GM21529 (cell line): ENCODE measurements at regions not wholly inside any gene's neighbourhood (a gene's known extent, or its start where the extent isn't known, plus 50 kb on each side); places are given as distances from the start of the nearest gene placed in this dataset.

Experiments
- ATAC-seq: cut with Tn5 transposase; IDR thresholded peaks from one replicate; pipeline ENCODE4 v1.9.1; 2021; ENCODE audit not compliant: unreplicated experiment

GRCh38 chr6:74646461-74646860 is 559.4 kb downstream of the COL12A1 start:
- ATAC-seq = no peak

DNA sequence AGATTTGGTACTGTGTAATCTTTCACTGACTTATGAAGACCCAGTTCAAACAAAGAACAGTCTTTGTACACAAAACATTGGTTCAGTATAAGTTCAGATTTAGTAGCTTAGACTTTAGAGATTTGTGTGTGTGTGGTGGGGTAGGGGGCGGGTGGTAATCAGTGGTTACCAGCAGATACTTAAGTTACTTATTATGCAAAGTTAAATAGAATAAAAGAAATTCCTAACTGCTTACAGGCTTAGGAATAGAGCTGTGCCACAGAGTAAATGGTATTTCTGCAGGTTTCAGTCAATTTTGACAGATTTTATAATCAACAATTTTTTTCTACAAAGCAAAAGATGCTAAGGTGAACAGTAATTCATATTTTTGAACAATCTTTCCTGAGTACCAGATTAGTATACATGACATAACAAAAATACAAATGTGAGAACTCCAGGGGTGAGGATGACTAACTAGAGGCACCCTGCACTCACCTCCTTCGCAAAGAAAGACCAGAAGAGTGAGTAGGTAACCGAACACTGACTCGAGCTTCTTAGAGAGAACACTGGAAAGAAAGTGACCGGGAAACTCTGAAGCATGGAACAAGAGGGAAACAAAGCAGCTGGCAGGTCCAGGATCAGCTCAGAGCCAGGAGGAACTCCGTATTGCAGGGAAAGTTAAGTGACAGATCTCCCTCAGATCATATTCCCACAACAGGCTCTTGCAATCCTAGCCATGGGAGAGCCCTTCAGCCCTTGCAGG is 560.6 kb downstream of the COL12A1 start:
- no peak for ATAC-seq

GRCh38 chr6:74642101-74642500 is 563.8 kb downstream of the COL12A1 start:
- no peak for ATAC-seq

GRCh38 chr6:74638412-74638811 is 567.4 kb downstream of the COL12A1 start:
- no peak for ATAC-seq

DNA sequence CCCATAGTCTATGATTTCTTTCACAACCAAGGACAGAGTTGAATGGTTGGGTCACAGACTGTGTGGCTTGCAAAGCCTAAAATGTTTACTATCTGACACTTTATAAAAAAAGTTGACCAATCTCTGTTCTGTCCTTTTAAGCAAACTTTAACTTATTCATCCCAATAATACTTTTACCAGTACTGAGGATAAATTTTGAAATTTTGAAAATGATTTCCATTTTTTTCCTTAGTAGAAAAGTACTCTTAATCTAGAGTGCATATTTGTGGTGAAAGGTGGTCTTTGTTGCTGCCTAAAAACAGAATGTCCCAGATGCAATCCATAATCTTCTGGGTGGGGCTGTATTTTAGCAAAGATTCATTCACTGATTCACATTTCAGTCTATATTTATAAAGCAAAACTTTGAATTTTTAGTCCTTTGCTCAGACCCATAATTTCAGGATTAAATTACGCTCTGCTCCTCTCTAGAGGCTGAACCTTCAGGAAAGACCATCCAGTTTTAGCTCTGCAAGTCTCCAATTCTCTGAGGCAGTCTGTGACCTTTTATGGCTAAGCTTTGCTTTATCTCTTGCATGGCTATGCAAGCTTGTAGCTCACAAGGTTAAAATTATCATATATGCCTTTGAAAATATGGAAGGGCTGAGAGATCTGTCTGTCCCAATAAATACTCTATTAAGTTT is 573.5 kb downstream of the COL12A1 start:
- no peak for ATAC-seq

- no peak for ATAC-seq
Observed at GRCh38 chr6:74631564-74631963, 574.3 kb downstream of the COL12A1 start.

GRCh38 chr6:74626288-74626687 is 579.6 kb downstream of the COL12A1 start:
- no peak for ATAC-seq

- ATAC-seq = no peak
Observed at GRCh38 chr6:74623027-74623426, 582.8 kb downstream of the COL12A1 start.

GRCh38 chr6:74611220-74611619 is 594.6 kb downstream of the COL12A1 start:
- no peak for ATAC-seq

DNA sequence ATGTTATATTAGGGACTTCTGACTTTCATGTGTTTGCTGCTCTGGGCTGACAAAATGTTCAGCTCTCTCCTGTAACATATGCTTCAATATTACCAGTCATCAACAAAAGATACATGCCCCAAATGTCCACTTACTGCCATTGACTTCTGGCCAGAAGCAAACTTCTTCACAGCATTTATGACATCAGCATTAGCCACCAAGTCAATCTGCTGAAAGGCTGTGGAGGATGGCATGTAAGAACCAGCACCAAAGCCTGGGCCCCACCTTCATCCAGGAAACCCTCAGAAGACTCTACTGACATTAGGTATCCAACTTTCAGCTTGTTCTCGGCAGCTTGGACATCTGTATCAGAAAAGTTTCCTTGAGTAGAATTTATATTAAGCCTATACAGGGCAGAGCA is 595.5 kb downstream of the COL12A1 start:
- no peak for ATAC-seq

DNA sequence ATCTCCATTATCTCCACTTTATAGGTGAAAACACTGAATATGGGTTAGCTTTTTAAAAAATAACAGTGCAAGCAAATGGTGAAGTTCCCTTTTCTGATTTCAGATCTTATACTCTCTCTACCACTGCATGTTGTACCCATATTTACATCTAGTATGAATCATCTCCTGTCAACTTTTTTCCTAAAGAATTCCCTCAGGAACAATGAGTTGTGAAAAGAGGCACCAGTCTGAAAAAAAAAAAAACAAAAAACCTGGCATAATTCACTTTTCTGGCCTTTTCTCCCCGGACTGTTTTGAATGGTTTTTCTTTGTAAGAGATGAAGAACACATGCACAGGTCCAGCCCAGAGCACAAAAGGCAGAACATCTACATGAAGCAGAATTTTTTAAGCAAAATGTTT is 596.0 kb downstream of the COL12A1 start:
- no peak for ATAC-seq

- no peak for ATAC-seq
Observed at GRCh38 chr6:74607934-74608333, 597.9 kb downstream of the COL12A1 start.

DNA sequence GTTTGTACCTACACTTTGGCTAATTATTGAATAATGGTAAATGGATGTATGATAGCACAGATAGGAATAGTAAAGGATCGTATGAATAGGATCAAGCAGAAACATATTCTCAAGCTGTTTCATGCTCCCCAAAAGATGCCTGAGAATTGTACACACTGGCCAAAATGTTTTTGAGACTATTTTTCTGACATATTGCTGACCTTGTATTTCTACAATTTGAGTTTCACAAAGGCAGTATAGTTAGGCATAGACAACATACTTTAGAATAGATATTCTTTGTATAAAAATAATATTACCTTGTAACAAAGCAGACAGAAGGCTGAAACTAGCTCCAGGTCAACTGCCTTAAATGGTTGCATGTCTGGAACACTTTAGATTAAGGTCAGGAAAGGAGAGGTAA is 598.4 kb downstream of the COL12A1 start:
- no peak for ATAC-seq

GRCh38 chr6:74606582-74607071 is 599.2 kb downstream of the COL12A1 start:
- no peak for ATAC-seq

GRCh38 chr6:74605922-74606581 is 599.8 kb downstream of the COL12A1 start:
- ATAC-seq = no peak

GRCh38 chr6:74604279-74604678 is 601.6 kb downstream of the COL12A1 start:
- ATAC-seq = no peak

DNA sequence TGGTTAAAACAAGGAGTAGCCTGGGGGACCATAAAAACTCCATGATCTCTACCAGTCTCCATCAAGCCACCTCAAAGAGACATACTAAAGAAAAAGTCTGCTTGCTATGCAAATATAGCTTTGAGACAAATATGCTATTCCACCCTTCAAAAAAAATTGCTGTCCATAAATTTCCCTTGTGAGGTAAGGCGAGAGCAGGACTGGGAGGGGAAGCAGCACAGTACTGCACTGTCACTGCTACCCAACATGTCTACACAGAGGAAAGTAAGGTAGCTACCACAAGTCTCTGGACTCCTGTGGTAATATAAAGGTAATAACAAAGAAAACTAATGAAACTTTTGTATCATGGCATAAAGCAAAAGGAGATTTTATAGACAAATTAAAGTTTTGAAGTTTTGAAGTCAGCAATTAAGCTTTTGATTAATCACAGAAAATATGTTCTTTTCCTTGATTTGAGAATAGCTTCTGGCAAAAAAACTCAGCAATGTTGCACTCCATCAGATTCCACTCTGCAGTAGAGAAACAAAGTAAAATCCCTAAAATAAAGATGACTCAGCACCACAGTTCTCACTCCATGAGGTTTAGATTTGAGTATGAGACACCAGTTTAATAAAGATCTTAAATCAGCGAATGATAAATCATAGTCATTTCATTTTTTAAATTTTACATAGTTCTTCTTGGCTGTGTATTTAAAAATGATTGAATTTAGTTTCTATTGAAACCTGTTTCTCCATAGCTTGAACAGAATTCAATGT is 602.4 kb downstream of the COL12A1 start:
- ATAC-seq = no peak

DNA sequence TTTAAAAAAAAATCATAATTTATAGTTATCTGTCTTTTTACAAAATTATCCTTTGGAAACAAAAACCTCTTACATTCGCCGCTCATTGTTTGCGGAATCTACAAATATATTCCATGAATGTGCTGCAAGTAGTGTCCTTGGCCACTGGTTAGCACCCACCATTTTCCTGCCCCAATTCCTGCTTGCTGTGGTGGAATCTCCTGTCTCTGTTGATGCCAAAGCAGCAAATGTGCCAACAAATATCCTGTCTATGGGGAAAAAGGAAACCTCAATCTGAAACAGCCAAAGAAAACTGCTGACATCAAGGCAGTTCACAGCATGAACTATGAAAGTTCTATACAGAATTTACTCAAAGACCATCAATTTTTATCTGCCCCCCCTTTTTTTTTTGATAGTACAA is 603.6 kb downstream of the COL12A1 start:
- no peak for ATAC-seq

DNA sequence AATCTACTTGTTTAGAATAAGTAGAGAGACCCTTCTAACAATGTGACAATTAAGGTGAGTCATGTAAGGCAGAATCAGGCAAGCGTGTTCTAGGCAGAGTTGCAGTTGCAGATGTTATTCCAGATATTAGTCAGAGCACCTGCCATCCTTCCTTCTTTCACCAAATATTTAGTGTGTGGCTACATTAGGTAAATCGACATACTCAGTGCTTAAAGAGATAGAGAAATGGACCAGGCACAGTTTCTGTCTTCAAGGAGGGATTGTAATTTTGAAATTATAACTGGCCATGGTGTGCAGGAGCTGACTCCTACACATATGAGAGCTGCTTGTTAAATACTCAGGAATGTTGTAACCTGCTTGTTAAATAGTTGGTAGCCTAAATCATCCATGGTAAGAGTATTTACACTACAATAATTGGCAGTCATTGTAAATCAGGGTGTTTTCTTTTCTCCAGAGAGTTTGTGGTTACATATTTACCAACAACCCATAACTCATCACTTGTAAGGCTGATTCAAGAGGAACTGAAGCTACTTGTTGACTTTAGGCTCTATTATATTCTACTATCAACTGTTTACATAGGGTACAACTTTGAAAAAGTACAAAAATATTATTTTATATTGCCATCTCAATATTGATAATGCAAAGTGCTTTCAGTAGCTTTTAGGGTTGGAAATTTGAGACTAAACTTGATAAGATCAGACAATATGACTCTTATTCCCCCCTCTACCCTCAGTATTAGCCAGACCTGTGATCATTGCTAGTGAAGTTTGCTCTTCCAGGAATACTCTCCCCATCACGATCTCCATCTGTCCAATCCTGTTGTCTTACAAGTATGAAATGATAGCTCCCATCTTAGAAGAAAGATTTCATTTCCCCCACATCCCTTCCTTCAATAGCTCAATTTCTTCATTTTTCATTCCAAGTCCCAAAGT is 607.1 kb downstream of the COL12A1 start:
- ATAC-seq = peak; percentile 97

DNA sequence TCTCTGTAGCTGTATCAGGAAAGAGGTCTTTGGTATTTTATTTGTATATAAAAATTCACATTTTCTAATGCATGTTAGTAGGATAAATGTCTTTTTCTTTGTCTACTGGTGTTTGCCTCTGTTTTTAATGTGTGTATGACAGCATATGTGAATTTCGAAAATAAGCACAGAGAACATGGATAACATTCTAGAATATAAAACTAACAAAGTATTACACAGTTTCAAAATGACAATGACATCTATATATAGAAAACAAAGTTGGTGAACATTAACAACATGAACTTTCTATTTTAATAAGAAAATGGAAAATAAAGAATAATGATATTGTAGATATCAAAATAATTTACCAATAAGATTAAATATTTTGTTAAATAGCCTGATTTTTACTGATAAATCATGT is 608.0 kb downstream of the COL12A1 start:
- ATAC-seq = peak; percentile 26
